Kidney (tissue), 13 donors: ENCODE measurements at regions not wholly inside any gene's neighbourhood (a gene's known extent, or its start where the extent isn't known, plus 50 kb on each side); places are given as distances from the start of the nearest gene placed in this dataset.

Experiments
- DNase-seq, 5 donors: peaks; one replicate each; pipeline ENCODE4 v3.0.0-alpha.2; 2013 to 2020
- FAIRE-seq: peaks from 2 replicates; lab custom pipeline; 2012; peaks lifted over from hg19 to GRCh38; lab: Jason Lieb, UNC
- H3K27ac ChIP-seq, 2 donors: one replicate each; pipeline ENCODE4 v1.7.0; 2013; ENCODE audit warnings: low read depth in 2 of 2, low read length in 2 of 2, inconsistent platforms in 1 of 2
- H3K27me3 ChIP-seq: one replicate; pipeline ENCODE4 v1.7.1; 2013; ENCODE audit warnings: low read length, inconsistent platforms; ENCODE audit not compliant: control insufficient read depth, insufficient read depth
- H3K36me3 ChIP-seq, 3 donors: one replicate each; pipeline versions ENCODE4 v1.7.0 to v1.7.1; 2013; ENCODE audit warnings: low read length in 3 of 3, control low read depth in 1 of 3, inconsistent platforms in 1 of 3; ENCODE audit not compliant: insufficient read depth in 3 of 3, control insufficient read depth in 2 of 3
- H3K4me1 ChIP-seq, 3 donors: one replicate each; pipeline versions ENCODE4 v1.7.0 to v1.7.1; 2013; ENCODE audit warnings: low read length in 3 of 3, inconsistent platforms in 1 of 3, low read depth in 1 of 3; ENCODE audit not compliant: control insufficient read depth in 2 of 3, insufficient read depth in 2 of 3
- H3K4me3 ChIP-seq, 3 donors: one replicate each; pipeline versions ENCODE4 v1.7.0 to v1.8.1; 2013; ENCODE audit warnings: low read length in 3 of 3, control low read depth in 1 of 3, inconsistent platforms in 1 of 3
- H3K9ac ChIP-seq, 3 donors: one replicate each; pipeline versions ENCODE4 v1.7.0 to v1.7.1; 2013; ENCODE audit warnings: low read length in 3 of 3, control low read depth in 1 of 3, inconsistent platforms in 1 of 3
- H3K9me3 ChIP-seq, 3 donors: one replicate each; pipeline versions ENCODE4 v1.7.0 to v1.7.1; 2013; ENCODE audit warnings: low read length in 3 of 3, control low read depth in 1 of 3, inconsistent platforms in 1 of 3; ENCODE audit not compliant: control insufficient read depth in 2 of 3, insufficient read depth in 1 of 3
- CTCF ChIP-seq: IDR thresholded peaks from 3 replicates; pipeline ENCODE4 v1.5.1; 2012; ENCODE audit warnings: mild to moderate bottlenecking, moderate library complexity, borderline replicate concordance; ENCODE audit not compliant: insufficient read depth; ENCODE audit errors: extremely low read depth
- intact Hi-C: fragments of 100-400 bp; cut with DNase I; formaldehyde crosslinking; loops from one replicate; pipeline ENCODE4 v1.11.1; 2022
- donor health status: control.
- donor health status: control.
- donor health status: control.
- donor health status: control.
- donor health status: control.
- donor health status: DM: yes; HTN: yes; CAD: no.
- donor health status: Normal renal cell carcinoma (clear cell type).

GRCh38 chr15:87689716-87690115 lies 566.8 kb downstream of the NTRK3 start:
- intact Hi-C loops = no loop called here
- H3K27me3 ChIP-seq = no peaks in the 10 kb centered on the region
- FAIRE-seq (no peak), DNase-seq (no peak)
- no peak overlapping the region for H3K27ac ChIP-seq
- H3K4me1 ChIP-seq = no peaks in the 10 kb centered on the region
- H3K9ac ChIP-seq = no peak overlapping the region
- H3K9me3 ChIP-seq = no peaks in the 10 kb centered on the region
- TF ChIP-seq CTCF = no peak
- no peaks in the 10 kb centered on the region for H3K36me3 ChIP-seq
- no peak overlapping the region for H3K4me3 ChIP-seq

GRCh38 chr15:87687523-87687870 lies 569.0 kb downstream of the NTRK3 start:
- Histone ChIP-seq H3K4me3 (no peak overlapping the region), H3K4me1 (no peaks in the 10 kb centered on the region), H3K9ac (no peak overlapping the region), H3K36me3 (no peaks in the 10 kb centered on the region), H3K27me3 (no peaks in the 10 kb centered on the region), H3K9me3 (no peaks in the 10 kb centered on the region), H3K27ac (no peak overlapping the region)
- DNase-seq = no peak
- intact Hi-C loops = no loop called here
- no peak for FAIRE-seq
- TF ChIP-seq CTCF = no peak

- Histone ChIP-seq H3K4me1 (no peaks in the 10 kb centered on the region), H3K27ac (no peak overlapping the region), H3K27me3 (no peaks in the 10 kb centered on the region), H3K4me3 (no peak overlapping the region), H3K36me3 (no peaks in the 10 kb centered on the region), H3K9ac (no peak overlapping the region), H3K9me3 (no peaks in the 10 kb centered on the region)
- intact Hi-C loops = no loop called here
- no peak for TF ChIP-seq CTCF
- no peak for FAIRE-seq
- no peak for DNase-seq
These were observed 569.6 kb downstream of the NTRK3 start for GRCh38 chr15:87686841-87687522.

GRCh38 chr15:87686339-87686738 lies 570.2 kb downstream of the NTRK3 start:
- no peaks in the 10 kb centered on the region for H3K9me3 ChIP-seq
- TF ChIP-seq CTCF = no peak
- H3K4me3 ChIP-seq = no peak overlapping the region
- DNase-seq (no peak), FAIRE-seq (no peak)
- no peak overlapping the region for H3K27ac ChIP-seq
- intact Hi-C loops = no loop called here
- H3K27me3 ChIP-seq = no peaks in the 10 kb centered on the region
- H3K4me1 ChIP-seq = no peaks in the 10 kb centered on the region
- no peak overlapping the region for H3K9ac ChIP-seq
- H3K36me3 ChIP-seq = no peaks in the 10 kb centered on the region
